DOHH2 (cell line): ENCODE measurements at regions not wholly inside any gene's neighbourhood (a gene's known extent, or its start where the extent isn't known, plus 50 kb on each side); places are given as distances from the start of the nearest gene placed in this dataset.
"Not testable (repeated sequence)": the region's sequence is repeated elsewhere in the genome, so short reads cannot be mapped to it uniquely, and the experiment has no call there.

Experiments
- H3F3A ChIP-seq: fragments of 200-600 bp; sonication (generic), shearing (Covaris generic); 2 replicates; pipeline ENCODE4 v1.6.0; 2016; ENCODE audit warnings: antibody characterized with exemption, mild to moderate bottlenecking; ENCODE audit not compliant: control insufficient read depth, insufficient read depth
- H3K27ac ChIP-seq: fragments of 200-600 bp; sonication (generic); 2 replicates; pipeline ENCODE4 v1.5.1; 2014; ENCODE audit warnings: low read depth, mild to moderate bottlenecking, low read length, moderate library complexity
- H3K27me3 ChIP-seq: fragments of 200-600 bp; sonication (generic); 2 replicates; pipeline ENCODE4 v1.6.1; 2014; ENCODE audit warnings: mild to moderate bottlenecking, low read length, mixed read lengths; ENCODE audit not compliant: control insufficient read depth
- H3K36me3 ChIP-seq: fragments of 200-600 bp; sonication (generic); 2 replicates; pipeline ENCODE4 v1.6.1; 2014; ENCODE audit warnings: mild to moderate bottlenecking, low read length, moderate library complexity, mixed read lengths; ENCODE audit not compliant: control insufficient read depth
- H3K4me1 ChIP-seq: fragments of 200-600 bp; sonication (generic); 2 replicates; pipeline ENCODE4 v1.6.1; 2014; ENCODE audit warnings: mild to moderate bottlenecking, low read length, mixed read lengths; ENCODE audit not compliant: control insufficient read depth
- H3K4me2 ChIP-seq: fragments of 200-600 bp; sonication (generic); 2 replicates; pipeline ENCODE4 v1.6.0; 2014; ENCODE audit warnings: mild to moderate bottlenecking, low read length, moderate library complexity
- H3K4me3 ChIP-seq: fragments of 200-600 bp; sonication (generic); 2 replicates; pipeline ENCODE4 v1.5.1; 2014; ENCODE audit warnings: mild to moderate bottlenecking, low read length, mixed read lengths
- H3K79me2 ChIP-seq: fragments of 200-600 bp; sonication (generic); 2 replicates; pipeline ENCODE4 v1.6.1; 2014; ENCODE audit warnings: mild to moderate bottlenecking, low read length, mixed read lengths; ENCODE audit not compliant: control insufficient read depth
- H3K9me2 ChIP-seq: fragments of 200-600 bp; sonication (generic); replicated peaks from 2 replicates; pipeline ENCODE4 v1.6.1; 2014; ENCODE audit warnings: mild to moderate bottlenecking, low read length, mixed read lengths; ENCODE audit not compliant: control insufficient read depth
- H3K9me3 ChIP-seq: fragments of 200-600 bp; sonication (generic); 2 replicates; pipeline ENCODE4 v1.6.1; 2014; ENCODE audit warnings: antibody characterized with exemption, low read length, mixed read lengths; ENCODE audit not compliant: control insufficient read depth, insufficient read depth
- H4K20me1 ChIP-seq: fragments of 200-600 bp; sonication (generic); 2 replicates; pipeline ENCODE4 v1.6.0; 2014; ENCODE audit warnings: low read depth, mild to moderate bottlenecking, antibody characterized with exemption, low read length, moderate library complexity; ENCODE audit not compliant: control insufficient read depth, insufficient read depth
- CTCF ChIP-seq: fragments of 200-600 bp; sonication (generic); IDR thresholded peaks from one replicate; pipeline ENCODE4 v1.5.1; 2014; ENCODE audit warnings: antibody characterized with exemption, mild to moderate bottlenecking, low read depth, low read length; ENCODE audit not compliant: poor library complexity, severe bottlenecking
- EZH2phosphoT487 ChIP-seq: fragments of 200-600 bp; sonication (generic); IDR thresholded peaks from 2 replicates; pipeline ENCODE4 v1.6.1; 2017; ENCODE audit warnings: borderline replicate concordance, mild to moderate bottlenecking, antibody characterized with exemption, low read length, moderate library complexity, mixed read lengths

GRCh38 chr11:130979386-130979972 lies 63.2 kb upstream of the SNX19 start:
- Histone ChIP-seq H3K4me1 (no peaks in the 10 kb centered on the region), H3K4me2 (no peak overlapping the region), H3K4me3 (no peak overlapping the region), H3K9me3 (no peaks in the 10 kb centered on the region), H3K27me3 (no peaks in the 10 kb centered on the region; the same call in 1 of the 2 replicates), H3K36me3 (no peaks in the 10 kb centered on the region), H3K79me2 (no peaks in the 10 kb centered on the region), H3K27ac (no peak overlapping the region), H3F3A (no peaks in the 10 kb centered on the region), H4K20me1 (no peaks in the 10 kb centered on the region), H3K9me2 (no peaks in the 10 kb centered on the region)
- TF ChIP-seq CTCF (peak; percentile 44), EZH2phosphoT487 (no peak)

DNA sequence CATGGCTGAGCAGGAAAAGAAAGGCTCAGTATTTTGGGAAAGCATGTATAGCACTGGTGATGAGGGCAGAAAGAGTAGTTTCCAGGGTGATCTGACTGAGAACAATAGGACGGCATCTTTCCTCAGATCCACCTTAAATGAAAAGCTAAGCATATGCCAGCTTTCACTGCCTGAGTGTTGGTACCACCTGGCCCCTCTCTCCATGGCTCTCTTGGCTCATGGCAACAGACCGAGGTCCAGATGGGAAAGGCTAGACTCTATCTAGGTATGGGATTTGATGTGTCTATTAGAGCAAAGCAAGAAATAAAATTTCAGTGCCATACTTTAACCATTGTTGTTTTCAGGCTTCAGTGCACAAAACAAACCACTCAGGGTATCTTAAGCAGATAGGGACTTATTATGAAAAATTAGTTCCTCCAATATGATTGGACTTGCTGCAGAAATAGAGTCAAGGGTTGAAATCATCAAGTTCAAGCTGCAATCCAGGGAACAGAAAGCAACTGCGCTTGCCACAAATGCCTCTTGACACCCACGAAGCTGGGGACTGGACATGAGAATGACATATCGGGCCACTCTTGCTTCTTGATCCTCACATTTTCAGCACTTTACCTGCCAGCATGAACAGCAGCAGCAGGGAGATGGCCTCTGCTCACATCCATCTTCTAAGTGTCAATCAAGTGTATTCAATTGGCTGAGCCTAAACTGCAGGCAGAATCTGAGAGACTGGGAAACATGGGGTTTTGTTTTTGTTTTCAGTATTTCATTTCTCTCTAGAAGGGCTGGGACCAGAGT lies 64.0 kb upstream of the SNX19 start:
- Histone ChIP-seq H3K9me3 (no peaks in the 10 kb centered on the region), H3K79me2 (no peaks in the 10 kb centered on the region), H3F3A (no peaks in the 10 kb centered on the region), H3K4me2 (no peak overlapping the region), H3K27ac (no peak overlapping the region), H3K36me3 (no peaks in the 10 kb centered on the region), H3K9me2 (no peaks in the 10 kb centered on the region), H3K27me3 (no peaks in the 10 kb centered on the region; the same call in 1 of the 2 replicates), H4K20me1 (no peaks in the 10 kb centered on the region), H3K4me3 (no peak overlapping the region), H3K4me1 (no peaks in the 10 kb centered on the region)
- TF ChIP-seq EZH2phosphoT487: no peak

DNA sequence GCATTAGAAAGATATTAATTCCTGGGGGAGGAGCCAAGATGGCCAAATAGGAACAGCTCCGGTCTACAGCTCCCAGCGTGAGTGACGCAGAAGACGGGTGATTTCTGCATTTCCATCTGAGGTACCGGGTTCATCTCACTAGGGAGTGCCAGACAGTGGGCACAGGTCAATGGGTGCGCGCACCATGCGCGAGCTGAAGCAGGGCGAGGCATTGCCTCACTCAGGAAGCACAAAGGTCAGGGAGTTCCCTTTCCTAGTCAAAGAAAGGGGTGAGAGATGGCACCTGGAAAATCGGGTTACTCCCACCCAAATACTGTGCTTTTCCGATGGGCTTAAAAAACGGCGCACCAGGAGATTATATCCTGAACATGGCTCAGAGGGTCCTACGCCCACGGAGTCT lies 68.0 kb upstream of the SNX19 start:
- not testable (repeated sequence) for H3K9me2 ChIP-seq, H3F3A ChIP-seq, H3K27ac ChIP-seq, H3K9me3 ChIP-seq, H3K4me1 ChIP-seq, H3K4me2 ChIP-seq, H3K79me2 ChIP-seq, H3K27me3 ChIP-seq, H3K36me3 ChIP-seq, H4K20me1 ChIP-seq, H3K4me3 ChIP-seq

GRCh38 chr11:130992788-130993187 lies 76.5 kb upstream of the SNX19 start:
- Histone ChIP-seq H3K27ac (no peak overlapping the region), H3K9me3 (no peaks in the 10 kb centered on the region), H3K9me2 (no peaks in the 10 kb centered on the region), H3K36me3 (no peaks in the 10 kb centered on the region), H4K20me1 (no peaks in the 10 kb centered on the region), H3K4me2 (no peak overlapping the region), H3K79me2 (no peaks in the 10 kb centered on the region), H3K4me1 (no peaks in the 10 kb centered on the region), H3F3A (no peaks in the 10 kb centered on the region), H3K27me3 (no peaks in the 10 kb centered on the region), H3K4me3 (no peak overlapping the region)
- TF ChIP-seq CTCF (no peak), EZH2phosphoT487 (no peak)
